ENCODE measurements at regions not wholly inside any gene's neighbourhood (a gene's known extent, or its start where the extent isn't known, plus 50 kb on each side); places are given as distances from the start of the nearest gene placed in this dataset.

- Mint-ChIP-seq H3K9me3 (no peaks in the 10 kb centered on the region), H3K4me1 (ENCODE audit: low read depth) (no peaks in the 10 kb centered on the region), H3K27ac (no peak overlapping the region), H3K27me3 (peaks cover 5% of the 10 kb centered on the region), H3K4me3 (no peak overlapping the region), H3K36me3 (ENCODE audit: low read depth) (no peaks in the 10 kb centered on the region)
- Histone ChIP-seq H3K27me3 (ENCODE audit: control insufficient read depth in 1 of 2, insufficient read depth in 2 of 2, low read length in 2 of 2) (no peaks in the 10 kb centered on the region), H3K27ac (ENCODE audit: low read depth in 1 of 2, low read length in 2 of 2) (no peak overlapping the region), H3K4me1 (ENCODE audit: insufficient read depth, low read length) (no peaks in the 10 kb centered on the region), H3K9me3 (ENCODE audit: control insufficient read depth in 1 of 2, insufficient read depth in 1 of 2, low read length in 2 of 2) (peaks cover 0 to 4% of the 10 kb centered on the region in 2 experiments), H3K4me3 (ENCODE audit: low read length) (no peak overlapping the region), H3K36me3 (ENCODE audit: insufficient read depth, low read length) (no peaks in the 10 kb centered on the region)
- DNase-seq, result no peak
- TF ChIP-seq CTCF (IDR thresholded peaks at IDR 0.05), result no peak
- intact Hi-C loops (cut with DNase I, micrococcal nuclease), result no loop called here
- ChIA-PET CTCF (no interaction called here), POLR2A (no interaction called here)
- ATAC-seq (ENCODE audit: poor library complexity), result no peak
Measured at GRCh38 chr7:155879592-155879991, 67.3 kb upstream of the SHH start.

- intact Hi-C loops (cut with DNase I, micrococcal nuclease), result no loop called here
- DNase-seq (no peak), ATAC-seq (ENCODE audit: poor library complexity) (no peak)
- peaks cover 14% of the 10 kb centered on the region for H3K27me3 Mint-ChIP-seq
- H3K27me3 ChIP-seq (ENCODE audit: control insufficient read depth in 1 of 2, insufficient read depth in 2 of 2, low read length in 2 of 2), result peaks cover 0 to 4% of the 10 kb centered on the region in 2 experiments
- H3K27ac Mint-ChIP-seq, result no peak overlapping the region
- ChIA-PET POLR2A (no interaction called here), CTCF (no interaction called here)
- no peak overlapping the region for H3K4me3 ChIP-seq (ENCODE audit: low read length)
- no peak for TF ChIP-seq CTCF (IDR thresholded peaks at IDR 0.05)
- no peak overlapping the region for H3K27ac ChIP-seq (ENCODE audit: low read depth in 1 of 2, low read length in 2 of 2)
- H3K36me3 ChIP-seq (ENCODE audit: insufficient read depth, low read length), result no peaks in the 10 kb centered on the region
- no peaks in the 10 kb centered on the region for H3K4me1 Mint-ChIP-seq (ENCODE audit: low read depth)
- H3K9me3 ChIP-seq (ENCODE audit: control insufficient read depth in 1 of 2, insufficient read depth in 1 of 2, low read length in 2 of 2), result peaks cover 0 to 4% of the 10 kb centered on the region in 2 experiments
- H3K4me3 Mint-ChIP-seq, result no peak overlapping the region
- no peaks in the 10 kb centered on the region for H3K9me3 Mint-ChIP-seq
- no peaks in the 10 kb centered on the region for H3K4me1 ChIP-seq (ENCODE audit: insufficient read depth, low read length)
- no peaks in the 10 kb centered on the region for H3K36me3 Mint-ChIP-seq (ENCODE audit: low read depth)
Measured at GRCh38 chr7:155878674-155879073, 66.4 kb upstream of the SHH start.

GRCh38 chr7:155878250-155878649 lies 66.0 kb upstream of the SHH start:
- peaks cover 0 to 4% of the 10 kb centered on the region in 2 experiments for H3K27me3 ChIP-seq (ENCODE audit: control insufficient read depth in 1 of 2, insufficient read depth in 2 of 2, low read length in 2 of 2)
- ATAC-seq (ENCODE audit: poor library complexity) (no peak), DNase-seq (no peak)
- H3K4me1 ChIP-seq (ENCODE audit: insufficient read depth, low read length), result no peaks in the 10 kb centered on the region
- H3K4me3 Mint-ChIP-seq, result no peak overlapping the region
- H3K27me3 Mint-ChIP-seq, result peaks cover 16% of the 10 kb centered on the region
- no peaks in the 10 kb centered on the region for H3K9me3 Mint-ChIP-seq
- H3K27ac ChIP-seq (ENCODE audit: low read depth in 1 of 2, low read length in 2 of 2), result no peak overlapping the region
- no peak overlapping the region for H3K27ac Mint-ChIP-seq
- H3K4me1 Mint-ChIP-seq (ENCODE audit: low read depth), result no peaks in the 10 kb centered on the region
- H3K9me3 ChIP-seq (ENCODE audit: control insufficient read depth in 1 of 2, insufficient read depth in 1 of 2, low read length in 2 of 2), result peaks cover 0 to 4% of the 10 kb centered on the region in 2 experiments
- POLR2A ChIA-PET, result no interaction called here
- no peaks in the 10 kb centered on the region for H3K36me3 ChIP-seq (ENCODE audit: insufficient read depth, low read length)
- no peak overlapping the region for H3K4me3 ChIP-seq (ENCODE audit: low read length)
- no peak for TF ChIP-seq CTCF (IDR thresholded peaks at IDR 0.05)
- H3K36me3 Mint-ChIP-seq (ENCODE audit: low read depth), result no peaks in the 10 kb centered on the region
- intact Hi-C loops (cut with DNase I, micrococcal nuclease), result no loop called here
- CTCF ChIA-PET, result no interaction called here

All from CD4-positive, alpha-beta T cell (primary cell).